SU-DHL-6 (cell line): ENCODE measurements at regions not wholly inside any gene's neighbourhood (a gene's known extent, or its start where the extent isn't known, plus 50 kb on each side); places are given as distances from the start of the nearest gene placed in this dataset.

Experiments used
- H2AFZ ChIP-seq: fragments of 200-600 bp; sonication (generic); 2 replicates; pipeline ENCODE4 v1.6.1; 2014; ENCODE audit warnings: low read depth, mild to moderate bottlenecking, moderate library complexity, mixed read lengths, antibody characterized with exemption, low read length; ENCODE audit not compliant: severe bottlenecking
- H3F3A ChIP-seq: fragments of 200-600 bp; shearing (Covaris generic); 2 replicates; pipeline ENCODE4 v1.6.0; 2016; ENCODE audit warnings: antibody characterized with exemption, mild to moderate bottlenecking; ENCODE audit not compliant: insufficient read depth
- H3K27ac ChIP-seq: fragments of 200-600 bp; sonication (generic); 2 replicates; pipeline ENCODE4 v1.5.1; 2016; ENCODE audit warnings: low read depth, mild to moderate bottlenecking, low read length, moderate library complexity, mixed read lengths
- H3K27me3 ChIP-seq: fragments of 200-600 bp; sonication (generic), shearing (Covaris generic); 2 replicates; pipeline ENCODE4 v1.6.0; 2014; ENCODE audit warnings: mild to moderate bottlenecking, low read length
- H3K36me3 ChIP-seq: fragments of 200-600 bp; sonication (generic); 2 replicates; pipeline ENCODE4 v1.6.1; 2014; ENCODE audit warnings: mild to moderate bottlenecking, low read length, mixed read lengths
- H3K4me2 ChIP-seq: fragments of 300-600, 200-600 bp; shearing (Covaris generic), sonication (generic); 2 replicates; pipeline ENCODE4 v1.6.0; 2014; ENCODE audit warnings: low read length, low read depth, mild to moderate bottlenecking; ENCODE audit not compliant: poor library complexity, severe bottlenecking
- H3K4me3 ChIP-seq: fragments of 200-600 bp; sonication (generic); 2 replicates; pipeline ENCODE4 v1.5.1; 2014; ENCODE audit warnings: antibody characterized with exemption, low read length, mild to moderate bottlenecking, mixed read lengths; ENCODE audit not compliant: insufficient read depth, poor library complexity, severe bottlenecking
- H3K79me2 ChIP-seq: fragments of 200-600 bp; sonication (generic); 2 replicates; pipeline ENCODE4 v1.6.1; 2014; ENCODE audit warnings: mild to moderate bottlenecking, low read length, moderate library complexity; ENCODE audit not compliant: insufficient read depth
- H3K9ac ChIP-seq: fragments of 200-600 bp; sonication (generic); 2 replicates; pipeline ENCODE4 v1.7.0; 2014; ENCODE audit warnings: mild to moderate bottlenecking, low read length
- H3K9me2 ChIP-seq: fragments of 200-600 bp; sonication (generic); replicated peaks from 2 replicates; pipeline ENCODE4 v1.6.1; 2014; ENCODE audit warnings: low read length; ENCODE audit not compliant: insufficient read depth
- H3K9me3 ChIP-seq: fragments of 200-600 bp; sonication (generic); 2 replicates; pipeline ENCODE4 v1.6.1; 2014; ENCODE audit warnings: low read length, mixed read lengths; ENCODE audit not compliant: insufficient read depth
- H4K20me1 ChIP-seq: fragments of 200-600 bp; sonication (generic); 2 replicates; pipeline ENCODE4 v1.6.1; 2014; ENCODE audit warnings: low read depth, mild to moderate bottlenecking, antibody characterized with exemption, low read length, moderate library complexity, mixed read lengths
- CTCF ChIP-seq: fragments of 200-600 bp; sonication (generic); IDR thresholded peaks from one replicate; pipeline ENCODE4 v1.5.1; 2017; ENCODE audit warnings: antibody characterized with exemption, mild to moderate bottlenecking, low read length, moderate library complexity; ENCODE audit not compliant: insufficient read depth, poor library complexity, severe bottlenecking
- EZH2phosphoT487 ChIP-seq: fragments of 200-600 bp; sonication (generic), shearing (Covaris generic); conservative IDR thresholded peaks from 2 replicates; pipeline ENCODE4 v1.6.1; 2018; ENCODE audit warnings: mild to moderate bottlenecking, antibody characterized with exemption, low read length, moderate library complexity, mixed read lengths

- Histone ChIP-seq H3K9me2 (no peaks in the 10 kb centered on the region), H3K9me3 (no peaks in the 10 kb centered on the region), H3K4me2 (no peak overlapping the region), H3K36me3 (no peaks in the 10 kb centered on the region), H2AFZ (no peak overlapping the region), H3K79me2 (no peaks in the 10 kb centered on the region), H3K9ac (no peak overlapping the region), H4K20me1 (no peaks in the 10 kb centered on the region), H3F3A (no peaks in the 10 kb centered on the region), H3K4me3 (no peak overlapping the region), H3K27me3 (no peaks in the 10 kb centered on the region), H3K27ac (no peak overlapping the region)
- TF ChIP-seq CTCF (no peak), EZH2phosphoT487 (no peak)
These were observed 126.3 kb upstream of the CEP162 start for GRCh38 chr6:84353459-84354423.

- H4K20me1 ChIP-seq, result no peaks in the 10 kb centered on the region
- no peak overlapping the region for H3K4me2 ChIP-seq
- H3K27me3 ChIP-seq, result no peaks in the 10 kb centered on the region
- no peaks in the 10 kb centered on the region for H3K9me2 ChIP-seq
- H2AFZ ChIP-seq, result no peak overlapping the region
- H3K27ac ChIP-seq, result no peak overlapping the region
- H3K9ac ChIP-seq, result no peak overlapping the region
- H3F3A ChIP-seq, result no peaks in the 10 kb centered on the region
- TF ChIP-seq EZH2phosphoT487 (no peak), CTCF (no peak)
- H3K36me3 ChIP-seq, result no peaks in the 10 kb centered on the region
- no peak overlapping the region for H3K4me3 ChIP-seq
- H3K9me3 ChIP-seq, result no peaks in the 10 kb centered on the region
- H3K79me2 ChIP-seq, result no peaks in the 10 kb centered on the region
These were observed 123.0 kb upstream of the CEP162 start for GRCh38 chr6:84350397-84350796.

GRCh38 chr6:84349542-84349941 lies 122.1 kb upstream of the CEP162 start:
- H3K27ac ChIP-seq, result no peak overlapping the region
- no peak overlapping the region for H3K4me3 ChIP-seq
- no peaks in the 10 kb centered on the region for H3K9me2 ChIP-seq
- H3K4me2 ChIP-seq, result no peak overlapping the region
- TF ChIP-seq EZH2phosphoT487 (no peak), CTCF (no peak)
- H3K79me2 ChIP-seq, result no peaks in the 10 kb centered on the region
- H3K9ac ChIP-seq, result no peak overlapping the region
- no peaks in the 10 kb centered on the region for H3F3A ChIP-seq
- H3K9me3 ChIP-seq, result no peaks in the 10 kb centered on the region
- no peaks in the 10 kb centered on the region for H4K20me1 ChIP-seq
- no peak overlapping the region for H2AFZ ChIP-seq
- H3K27me3 ChIP-seq, result no peaks in the 10 kb centered on the region
- no peaks in the 10 kb centered on the region for H3K36me3 ChIP-seq
